H1 (cell line): ENCODE measurements at regions not wholly inside any gene's neighbourhood (a gene's known extent, or its start where the extent isn't known, plus 50 kb on each side); places are given as distances from the start of the nearest gene placed in this dataset.

ENCODE experiments used
- CTCF ChIA-PET: fragments of 300-600 bp; sonication (Branson Sonifier 250); formaldehyde crosslinking; loops from one replicate; lab custom pipeline; 2021; ENCODE audit not compliant: partially characterized antibody; lab: Charles Lee
- POLR2A ChIA-PET: fragments of 300-600 bp; sonication (Branson Sonifier 250); formaldehyde crosslinking; loops from one replicate; lab custom pipeline; 2021; ENCODE audit warnings: inconsistent platforms; ENCODE audit not compliant: partially characterized antibody; lab: Charles Lee
- DNase-seq, 2 experiments: peaks; one replicate each; pipeline versions ENCODE4 v3.0.0 to v3.0.0-alpha.2; 2010 to 2022; ENCODE audit warnings: low spot score in 2 of 2, low read depth in 1 of 2, mixed read lengths in 1 of 2
- FAIRE-seq: peaks from 2 replicates; lab custom pipeline; 2011; peaks lifted over from hg19 to GRCh38; lab: Jason Lieb, UNC
- H2AFZ ChIP-seq: 2 replicates; pipeline ENCODE4 v1.8.1; 2012; ENCODE audit warnings: low read length, inconsistent platforms
- H2AK5ac ChIP-seq: 2 replicates; pipeline ENCODE4 v1.6.1; 2013; ENCODE audit warnings: low read depth, low read length
- H2BK120ac ChIP-seq: replicated peaks from 2 replicates; pipeline ENCODE3; 2013; ENCODE audit warnings: low read depth, low read length, inconsistent platforms
- H2BK12ac ChIP-seq: 2 replicates; pipeline ENCODE4 v1.6.1; 2013; ENCODE audit warnings: low read depth, low read length
- H2BK15ac ChIP-seq: 2 replicates; pipeline ENCODE4 v1.6.1; 2013; ENCODE audit warnings: low read length
- H2BK20ac ChIP-seq: 2 replicates; pipeline ENCODE4 v1.6.1; 2013; ENCODE audit warnings: low read length
- H2BK5ac ChIP-seq: 2 replicates; pipeline ENCODE4 v1.6.1; 2013; ENCODE audit warnings: low read depth, low read length
- H3K14ac ChIP-seq: 2 replicates; pipeline ENCODE4 v1.6.1; 2013; ENCODE audit warnings: inconsistent platforms; ENCODE audit not compliant: insufficient read length
- H3K18ac ChIP-seq: 2 replicates; pipeline ENCODE4 v1.6.1; 2013; ENCODE audit warnings: low read length; ENCODE audit errors: extremely low read depth
- H3K23ac ChIP-seq: 2 replicates; pipeline ENCODE4 v1.6.1; 2013; ENCODE audit warnings: inconsistent platforms; ENCODE audit not compliant: insufficient read length
- H3K23me2 ChIP-seq: 2 replicates; pipeline ENCODE4 v1.6.1; 2013; ENCODE audit warnings: low read depth, low read length
- H3K27ac ChIP-seq: 2 replicates; pipeline ENCODE4 v1.6.1; 2011; ENCODE audit warnings: low read depth, low read length, inconsistent platforms
- H3K27me3 ChIP-seq, 4 experiments: replicated peaks in 1 of 4; 1 replicate in 1 of 4; 2 replicates in 3 of 4; pipeline versions ENCODE4 v1.6.1 to v1.8.1; 2011 to 2013; ENCODE audit warnings: low read length in 3 of 4, mild to moderate bottlenecking in 3 of 4, inconsistent platforms in 2 of 4, mixed read lengths in 2 of 4, moderate library complexity in 1 of 4; ENCODE audit not compliant: control insufficient read depth in 3 of 4, insufficient read depth in 3 of 4; ENCODE audit errors: extremely low read depth in 1 of 4
- H3K36me3 ChIP-seq, 4 experiments: 2 replicates each; pipeline versions ENCODE4 v1.6.1 to v1.8.1; 2011 to 2013; ENCODE audit warnings: mild to moderate bottlenecking in 4 of 4, low read length in 3 of 4, moderate library complexity in 2 of 4, control low read depth in 1 of 4, inconsistent platforms in 1 of 4; ENCODE audit not compliant: insufficient read depth in 4 of 4, control insufficient read depth in 2 of 4
- H3K4ac ChIP-seq: replicated peaks from 2 replicates; pipeline ENCODE3; 2013; ENCODE audit warnings: low read length, low read depth, mixed read lengths, inconsistent platforms; ENCODE audit not compliant: insufficient read length
- H3K4me1 ChIP-seq, 4 experiments: replicated peaks in 1 of 4; 1 replicate in 1 of 4; 2 replicates in 3 of 4; pipeline versions ENCODE4 v1.6.1 to v1.8.1; 2011 to 2013; ENCODE audit warnings: low read length in 3 of 4, inconsistent platforms in 2 of 4, mixed read lengths in 1 of 4; ENCODE audit not compliant: insufficient read depth in 4 of 4, control insufficient read depth in 3 of 4
- H3K4me2 ChIP-seq, 2 experiments: 2 replicates each; pipeline versions ENCODE4 v1.6.1 to v1.8.1; 2011 to 2013; ENCODE audit warnings: low read depth in 2 of 2, low read length in 2 of 2, control low read depth in 1 of 2, inconsistent platforms in 1 of 2, mild to moderate bottlenecking in 1 of 2; ENCODE audit not compliant: insufficient read depth in 1 of 2
- H3K4me3 ChIP-seq, 4 experiments: fragments of 200-600, 300-600 bp in 1 of 4; sonication (generic), shearing (Covaris generic), sonication (Bioruptor Twin) in 1 of 4; 2 replicates each; pipeline versions ENCODE4 v1.5.1 to v1.8.1; 2011 to 2016; ENCODE audit warnings: low read length in 4 of 4, low read depth in 3 of 4, control low read depth in 2 of 4, inconsistent platforms in 2 of 4, mild to moderate bottlenecking in 2 of 4, mixed read lengths in 1 of 4, moderate library complexity in 1 of 4; ENCODE audit not compliant: insufficient read depth in 2 of 4; ENCODE audit errors: extremely low read depth in 1 of 4
- H3K56ac ChIP-seq: replicated peaks from 2 replicates; pipeline ENCODE3; 2013; ENCODE audit warnings: low read depth, mild to moderate bottlenecking, mixed read lengths, low read length, inconsistent platforms; ENCODE audit not compliant: insufficient read length
- H3K79me1 ChIP-seq: 2 replicates; pipeline ENCODE4 v1.6.1; 2013; ENCODE audit warnings: low read depth, low read length, control low read depth
- H3K79me2 ChIP-seq, 2 experiments: 2 replicates each; pipeline versions ENCODE4 v1.6.1 to v1.8.1; 2012 to 2013; ENCODE audit warnings: low read length in 2 of 2, mild to moderate bottlenecking in 2 of 2, inconsistent platforms in 1 of 2; ENCODE audit not compliant: insufficient read depth in 2 of 2, control insufficient read depth in 1 of 2
- H3K9ac ChIP-seq, 4 experiments: replicated peaks in 1 of 4; 1 replicate in 1 of 4; 2 replicates in 3 of 4; pipeline versions ENCODE4 v1.6.1 to v1.8.1; 2011 to 2013; ENCODE audit warnings: low read depth in 3 of 4, low read length in 3 of 4, control low read depth in 2 of 4, mild to moderate bottlenecking in 2 of 4, moderate library complexity in 2 of 4, inconsistent platforms in 1 of 4; ENCODE audit errors: extremely low read depth in 1 of 4
- H3K9me3 ChIP-seq, 2 experiments: 2 replicates each; pipeline versions ENCODE4 v1.6.1 to v1.8.1; 2012 to 2013; ENCODE audit warnings: mild to moderate bottlenecking in 2 of 2, moderate library complexity in 2 of 2, control low read depth in 1 of 2, inconsistent platforms in 1 of 2, low read depth in 1 of 2, low read length in 1 of 2, mixed read lengths in 1 of 2; ENCODE audit not compliant: insufficient read depth in 2 of 2
- H4K20me1 ChIP-seq, 2 experiments: replicated peaks in 1 of 2; 2 replicates each; pipeline versions ENCODE3 to v1.8.1; 2011 to 2013; ENCODE audit warnings: inconsistent platforms in 2 of 2, low read length in 2 of 2, mild to moderate bottlenecking in 1 of 2; ENCODE audit not compliant: insufficient read depth in 2 of 2, control insufficient read depth in 1 of 2
- H4K5ac ChIP-seq: 2 replicates; pipeline ENCODE4 v1.6.1; 2013; ENCODE audit warnings: low read length, low read depth, mixed read lengths, inconsistent platforms; ENCODE audit not compliant: insufficient read length
- H4K8ac ChIP-seq: 2 replicates; pipeline ENCODE4 v1.8.0; 2013; ENCODE audit warnings: mild to moderate bottlenecking, moderate library complexity, low read length, inconsistent platforms; ENCODE audit not compliant: insufficient read depth; ENCODE audit errors: extremely low read depth
- H4K91ac ChIP-seq: replicated peaks from 2 replicates; pipeline ENCODE3; 2013; ENCODE audit warnings: low read length, mixed read lengths, inconsistent platforms; ENCODE audit not compliant: insufficient read length
- EZH2 ChIP-seq: fragments of 200-600 bp; sonication (generic); IDR thresholded peaks from 2 replicates; pipeline ENCODE4 v1.7.1; 2012; ENCODE audit warnings: low read depth, mild to moderate bottlenecking, moderate library complexity, low read length, inconsistent platforms; ENCODE audit not compliant: severe bottlenecking
- MAX ChIP-seq: IDR thresholded peaks from 2 replicates; pipeline ENCODE4 v1.6.1; 2012; ENCODE audit warnings: inconsistent platforms
- POLR2A ChIP-seq, 2 experiments: IDR thresholded peaks; 1 replicate in 1 of 2; 2 replicates in 1 of 2; pipeline ENCODE4 v1.6.1; 2011; ENCODE audit warnings: low read depth in 2 of 2, low read length in 2 of 2, mild to moderate bottlenecking in 2 of 2; ENCODE audit errors: control extremely low read depth in 1 of 2
- RNF2 ChIP-seq: fragments of 200-900, 300-1000 bp; sonication (generic); IDR thresholded peaks from 2 replicates; pipeline ENCODE4 v1.7.1; 2016; ENCODE audit warnings: borderline replicate concordance, low read depth, mild to moderate bottlenecking, antibody characterized with exemption, low read length; ENCODE audit not compliant: poor library complexity, severe bottlenecking; ENCODE audit errors: missing control alignments

GRCh38 chr15:36161108-36161507, 418.3 kb upstream of the CDIN1 start:
- no peaks in the 10 kb centered on the region for H3K79me2 ChIP-seq
- H3K4ac ChIP-seq = no peak overlapping the region
- no peaks in the 10 kb centered on the region for H3K23me2 ChIP-seq
- H2BK20ac ChIP-seq = no peak overlapping the region
- no peak overlapping the region for H4K8ac ChIP-seq
- DNase-seq (no peak), FAIRE-seq (no peak)
- H4K5ac ChIP-seq = no peak overlapping the region
- H2BK5ac ChIP-seq = no peak overlapping the region
- H3K4me3 ChIP-seq = no peak overlapping the region
- ChIA-PET CTCF (interaction anchor here (1.2 kb wide), 1 partner anchor 23 kb away, joined by 3 read pairs; no protein-coding TSS in a partner anchor), POLR2A (no interaction called here)
- no peak overlapping the region for H3K4me2 ChIP-seq
- H3K18ac ChIP-seq = no peak overlapping the region
- no peaks in the 10 kb centered on the region; a peak in 1 of 7 replicates for H3K4me1 ChIP-seq
- no peak overlapping the region for H3K56ac ChIP-seq
- H2AFZ ChIP-seq = no peak overlapping the region
- no peak overlapping the region for H3K9ac ChIP-seq
- H3K27me3 ChIP-seq = no peaks in the 10 kb centered on the region
- H3K36me3 ChIP-seq = no peaks in the 10 kb centered on the region
- H2BK12ac ChIP-seq = no peak overlapping the region
- H4K20me1 ChIP-seq = no peaks in the 10 kb centered on the region
- H3K14ac ChIP-seq = no peak overlapping the region
- TF ChIP-seq MAX (no peak), POLR2A (IDR thresholded peaks at IDR 0.05; ENCODE audit: control extremely low read depth in 1 of 2, low read depth in 2 of 2, low read length in 2 of 2) (no peak), RNF2 (no peak), EZH2 (no peak)
- H2BK120ac ChIP-seq = no peak overlapping the region
- no peak overlapping the region for H4K91ac ChIP-seq
- no peak overlapping the region for H3K23ac ChIP-seq
- no peak overlapping the region for H3K27ac ChIP-seq
- H3K9me3 ChIP-seq = peaks cover 0 to 3% of the 10 kb centered on the region in 2 experiments; a peak in 1 of 4 replicates
- no peaks in the 10 kb centered on the region for H3K79me1 ChIP-seq
- H2AK5ac ChIP-seq = no peak overlapping the region
- no peak overlapping the region for H2BK15ac ChIP-seq
